ENCODE measurements at regions not wholly inside any gene's neighbourhood (a gene's known extent, or its start where the extent isn't known, plus 50 kb on each side); places are given as distances from the start of the nearest gene placed in this dataset.

GRCh38 chr5:73319036-73319435 lies 129.5 kb downstream of the FOXD1 start:
- intact Hi-C loops (cut with DNase I), result no loop called here
- peaks cover 0 to 3% (median 0%) of the 10 kb centered on the region in 4 donors for H3K27me3 ChIP-seq
- H3K36me3 ChIP-seq, result no peaks in the 10 kb centered on the region
- DNase-seq (no peak), FAIRE-seq (no peak), ATAC-seq (no peak)
- no peak overlapping the region for H3K4me3 ChIP-seq
- H3K9me3 ChIP-seq, result no peaks in the 10 kb centered on the region
- 80 to 83% methylated on average over 6 of the region's 6 CpGs for WGBS, 2 donors
- H3K4me1 ChIP-seq, result no peaks in the 10 kb centered on the region
- H3K27ac ChIP-seq, result no peak overlapping the region
- TF ChIP-seq CTCF (IDR thresholded peaks at IDR 0.05), result no peak

GRCh38 chr5:73318308-73318719 lies 130.3 kb downstream of the FOXD1 start:
- no peak for FAIRE-seq
- Histone ChIP-seq H3K36me3 (no peaks in the 10 kb centered on the region), H3K4me3 (no peak overlapping the region), H3K27me3 (peaks cover 0 to 3% (median 1%) of the 10 kb centered on the region in 4 donors), H3K4me1 (no peaks in the 10 kb centered on the region), H3K27ac (no peak overlapping the region), H3K9me3 (no peaks in the 10 kb centered on the region)
- intact Hi-C loops (cut with DNase I), result no loop called here
- WGBS, 2 donors, result 50 to 52% methylated on average over 1 of the region's 1 CpG
- TF ChIP-seq CTCF (IDR thresholded peaks at IDR 0.05), result no peak
- no peak for DNase-seq
- ATAC-seq, result no peak

GRCh38 chr5:73317523-73317922 lies 131.1 kb downstream of the FOXD1 start:
- H3K36me3 ChIP-seq, result no peaks in the 10 kb centered on the region
- TF ChIP-seq CTCF (IDR thresholded peaks at IDR 0.05), result no peak
- FAIRE-seq, result no peak
- no peak for ATAC-seq
- no peak overlapping the region for H3K27ac ChIP-seq
- no peaks in the 10 kb centered on the region for H3K4me1 ChIP-seq
- H3K27me3 ChIP-seq, result peaks cover 0 to 5% (median 1%) of the 10 kb centered on the region in 4 donors
- no peaks in the 10 kb centered on the region for H3K9me3 ChIP-seq
- DNase-seq, result no peak
- WGBS, 2 donors, result 68 to 79% methylated on average over 2 of the region's 2 CpGs
- intact Hi-C loops (cut with DNase I), result no loop called here
- no peak overlapping the region for H3K4me3 ChIP-seq

GRCh38 chr5:73314395-73315257 lies 134.0 kb downstream of the FOXD1 start:
- H3K4me1 ChIP-seq, result no peaks in the 10 kb centered on the region
- FAIRE-seq (no peak), ATAC-seq (no peak), DNase-seq (no peak)
- H3K36me3 ChIP-seq, result no peaks in the 10 kb centered on the region
- TF ChIP-seq CTCF (IDR thresholded peaks at IDR 0.05), result no peak
- no peaks in the 10 kb centered on the region for H3K9me3 ChIP-seq
- no peak overlapping the region for H3K27ac ChIP-seq
- intact Hi-C loops (cut with DNase I), result no loop called here
- no peak overlapping the region for H3K4me3 ChIP-seq
- H3K27me3 ChIP-seq, result peaks cover 0 to 5% (median 1%) of the 10 kb centered on the region in 4 donors
- WGBS, 2 donors, result 79 to 81% methylated on average over 8 of the region's 8 CpGs

- no peaks in the 10 kb centered on the region for H3K9me3 ChIP-seq
- 42 to 58% methylated on average over 3 of the region's 3 CpGs for WGBS, 2 donors
- no peak for TF ChIP-seq CTCF (IDR thresholded peaks at IDR 0.05)
- no peak overlapping the region for H3K27ac ChIP-seq
- no peaks in the 10 kb centered on the region for H3K4me1 ChIP-seq
- H3K4me3 ChIP-seq, result no peak overlapping the region
- intact Hi-C loops (cut with DNase I), result no loop called here
- H3K27me3 ChIP-seq, result peaks cover 0 to 5% (median 1%) of the 10 kb centered on the region in 4 donors
- DNase-seq, result no peak
- no peak for ATAC-seq
- no peaks in the 10 kb centered on the region for H3K36me3 ChIP-seq
- no peak for FAIRE-seq
Measured at GRCh38 chr5:73312872-73313510, 135.6 kb downstream of the FOXD1 start.

Data from pancreas (tissue), 10 donors.